Activated CD4-positive, CD25-positive, alpha-beta regulatory T cell (primary cell): ENCODE measurements at regions not wholly inside any gene's neighbourhood (a gene's known extent, or its start where the extent isn't known, plus 50 kb on each side); places are given as distances from the start of the nearest gene placed in this dataset.

Experiments used
- DNase-seq, 4 experiments: peaks; one replicate each; lab custom pipeline; 2025; lab: John Stamatoyannopoulos, UW

DNA sequence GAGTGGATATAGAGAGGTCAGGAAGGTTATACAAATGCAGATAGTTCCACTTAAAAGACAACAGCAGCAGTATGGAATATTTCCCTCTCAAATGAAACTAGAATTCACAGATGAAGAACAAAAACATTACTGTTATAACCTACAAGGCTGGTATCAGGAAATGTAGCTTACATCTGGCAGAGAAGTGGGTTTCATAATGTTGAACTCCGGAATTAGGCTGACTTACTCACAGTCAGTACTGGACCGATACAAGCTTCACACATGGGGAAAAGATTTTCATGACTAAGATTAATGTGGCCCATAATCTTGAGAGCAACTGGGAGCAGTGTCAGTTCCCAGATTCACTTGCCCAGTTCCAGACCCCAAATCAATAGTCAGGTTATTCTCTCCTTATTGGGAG is 353.9 kb downstream of the DUSP6 start:
- no peak for DNase-seq

DNA sequence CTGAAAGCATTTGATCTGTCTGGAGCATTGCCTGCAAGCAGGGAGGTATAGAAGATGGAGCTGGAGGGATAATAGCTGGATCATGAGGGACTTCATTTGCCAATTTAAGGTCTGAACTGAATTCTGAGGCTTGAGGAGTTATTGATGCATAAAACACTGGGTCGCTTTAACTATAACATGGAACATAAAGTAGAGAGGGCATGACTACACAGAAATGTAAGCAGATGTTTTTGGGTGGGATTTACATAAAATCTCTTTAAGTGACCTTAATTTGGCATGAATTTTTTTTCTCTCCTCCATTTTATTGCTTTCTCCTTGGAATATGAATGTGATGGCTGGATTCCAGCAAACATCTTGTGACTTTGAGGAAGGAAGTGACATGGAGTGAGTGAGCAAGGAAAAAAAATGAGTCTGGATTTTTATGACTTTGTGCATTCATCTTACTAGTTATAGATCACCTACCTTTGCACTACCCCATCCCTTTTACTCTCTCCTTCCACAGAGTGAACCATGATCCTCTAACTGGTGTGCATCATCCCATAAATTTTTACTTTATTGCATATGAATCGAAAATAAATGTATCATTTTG is 356.0 kb downstream of the DUSP6 start:
- no peak for DNase-seq

GRCh38 chr12:88994971-88995370 is 357.3 kb downstream of the DUSP6 start:
- DNase-seq: no peak

GRCh38 chr12:88994537-88994936 is 357.8 kb downstream of the DUSP6 start:
- DNase-seq: no peak

- no peak for DNase-seq
These were observed 358.6 kb downstream of the DUSP6 start for GRCh38 chr12:88993651-88994050.

DNA sequence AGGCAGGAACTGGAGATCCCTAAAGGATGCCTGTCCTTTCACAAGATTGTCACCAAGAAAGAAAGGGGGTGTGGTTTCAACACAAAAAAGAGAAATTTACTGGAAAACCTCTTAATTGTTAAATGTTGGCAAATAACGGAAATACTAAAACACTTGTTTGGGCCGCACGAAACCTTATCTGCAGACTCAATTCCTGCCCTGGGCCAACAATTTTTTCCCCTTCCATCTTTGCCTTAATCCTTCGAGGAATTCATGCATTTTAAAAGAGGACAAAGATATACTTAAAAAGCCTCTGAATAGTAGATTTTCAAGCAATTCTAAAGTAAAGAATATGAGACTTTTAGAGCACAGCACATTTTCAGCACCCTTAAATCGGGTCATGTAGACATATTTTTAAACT is 366.2 kb downstream of the DUSP6 start:
- no peak for DNase-seq

DNA sequence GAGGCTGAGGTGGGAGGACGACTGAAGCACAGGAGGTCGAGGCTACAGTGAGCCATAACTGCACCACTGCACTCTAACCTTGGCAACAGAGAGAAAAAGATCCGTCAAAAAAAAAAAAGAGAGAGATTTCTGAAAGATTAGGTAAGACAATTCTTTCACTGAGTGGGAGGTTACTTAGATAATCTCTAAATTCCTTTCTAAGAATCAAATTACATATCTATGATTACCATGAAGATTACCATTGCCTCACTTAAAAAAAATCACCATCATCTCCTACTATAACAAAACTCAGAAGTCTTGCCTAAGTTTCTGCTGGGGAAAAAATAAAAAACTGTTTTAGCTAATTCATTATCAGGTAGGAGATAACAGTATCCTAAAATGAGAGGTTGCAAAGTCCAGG is 366.7 kb downstream of the DUSP6 start:
- DNase-seq: no peak

DNA sequence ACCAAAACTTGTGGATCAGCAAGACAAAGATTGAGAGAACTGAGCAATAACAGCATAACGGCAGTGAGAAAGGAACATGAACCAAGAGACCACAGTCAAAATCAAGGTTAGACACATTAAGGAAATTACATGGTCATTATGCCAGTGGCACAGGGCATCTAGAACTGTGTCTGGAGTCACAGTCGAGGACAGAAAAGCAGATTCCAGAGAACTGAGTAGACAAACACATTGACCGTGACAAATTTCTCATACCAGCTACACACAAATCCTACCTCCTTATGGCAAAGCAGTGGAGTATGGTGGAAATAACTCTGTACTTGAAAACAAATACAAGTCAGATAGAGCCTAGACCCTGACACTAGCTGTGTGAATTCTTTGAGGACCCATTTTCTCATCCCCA is 367.3 kb downstream of the DUSP6 start:
- DNase-seq: no peak

DNA sequence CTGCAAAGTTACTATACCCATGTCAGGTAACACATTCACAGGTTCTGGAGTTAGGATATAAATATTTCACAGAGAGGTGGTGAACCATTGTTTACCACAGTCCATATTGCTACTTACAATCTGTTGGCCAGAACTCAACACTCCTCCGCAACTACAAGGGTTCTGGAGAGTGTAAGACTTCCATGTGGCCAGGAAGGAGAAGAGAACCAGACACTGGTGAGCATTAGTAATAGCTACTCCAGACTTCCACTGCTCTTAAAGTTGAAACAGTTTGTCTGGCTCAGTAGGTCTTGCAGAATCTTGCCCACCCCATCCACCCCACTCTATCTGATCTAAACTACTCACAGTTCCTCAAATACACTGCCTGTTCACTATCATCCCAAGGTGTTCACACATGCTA is 369.6 kb downstream of the DUSP6 start:
- DNase-seq: no peak

DNA sequence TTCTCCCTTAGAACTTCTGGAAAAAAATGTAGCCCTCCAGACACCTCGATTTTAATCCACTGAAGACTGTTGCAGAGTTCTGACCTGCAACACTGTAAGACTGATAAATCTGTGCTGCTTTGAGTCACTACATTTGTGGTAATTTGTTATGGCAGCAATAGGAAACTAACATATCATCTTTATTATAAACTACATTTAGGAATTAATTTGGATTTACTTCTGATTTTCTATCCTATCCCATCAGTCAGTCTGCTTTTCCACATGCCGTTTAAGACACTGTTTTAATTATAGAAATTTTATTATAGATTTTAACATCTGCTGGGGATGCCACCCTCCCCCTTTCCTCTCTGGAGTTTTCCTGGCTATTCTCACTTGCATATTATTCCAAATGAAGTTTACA is 375.2 kb downstream of the DUSP6 start:
- no peak for DNase-seq

GRCh38 chr12:88973998-88974397 is 378.3 kb downstream of the DUSP6 start:
- DNase-seq: no peak

DNA sequence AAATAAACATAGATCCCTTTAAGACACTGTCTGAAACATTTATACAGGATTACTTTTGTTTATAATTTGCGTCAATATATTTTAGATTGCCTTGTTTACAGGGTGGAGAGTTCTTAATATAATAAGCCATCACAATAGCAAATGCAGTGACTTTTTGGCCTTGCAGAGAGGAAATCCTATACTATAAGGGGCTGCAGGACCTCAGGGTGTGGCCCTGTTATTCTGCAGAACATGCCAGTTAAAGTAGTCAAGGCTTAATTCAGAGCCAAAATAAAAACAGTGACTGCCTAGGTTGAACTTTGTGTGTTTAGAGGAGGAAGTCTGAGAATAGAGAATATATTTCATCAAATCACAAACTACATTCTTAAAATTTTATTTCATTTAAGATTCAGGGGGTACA is 381.6 kb downstream of the DUSP6 start:
- no peak for DNase-seq

GRCh38 chr12:88969127-88969526 is 383.2 kb downstream of the DUSP6 start:
- DNase-seq: no peak

- DNase-seq: no peak
These were observed 380.1 kb upstream of the KITLG start for GRCh38 chr12:88960213-88960878.

- no peak for DNase-seq
These were observed 378.7 kb upstream of the KITLG start for GRCh38 chr12:88958946-88959345.

- no peak for DNase-seq
These were observed 377.9 kb upstream of the KITLG start for GRCh38 chr12:88958153-88958552.

GRCh38 chr12:88957358-88957757 is 377.1 kb upstream of the KITLG start:
- DNase-seq: no peak

- DNase-seq: no peak
These were observed 375.3 kb upstream of the KITLG start for GRCh38 chr12:88955531-88955930.

DNA sequence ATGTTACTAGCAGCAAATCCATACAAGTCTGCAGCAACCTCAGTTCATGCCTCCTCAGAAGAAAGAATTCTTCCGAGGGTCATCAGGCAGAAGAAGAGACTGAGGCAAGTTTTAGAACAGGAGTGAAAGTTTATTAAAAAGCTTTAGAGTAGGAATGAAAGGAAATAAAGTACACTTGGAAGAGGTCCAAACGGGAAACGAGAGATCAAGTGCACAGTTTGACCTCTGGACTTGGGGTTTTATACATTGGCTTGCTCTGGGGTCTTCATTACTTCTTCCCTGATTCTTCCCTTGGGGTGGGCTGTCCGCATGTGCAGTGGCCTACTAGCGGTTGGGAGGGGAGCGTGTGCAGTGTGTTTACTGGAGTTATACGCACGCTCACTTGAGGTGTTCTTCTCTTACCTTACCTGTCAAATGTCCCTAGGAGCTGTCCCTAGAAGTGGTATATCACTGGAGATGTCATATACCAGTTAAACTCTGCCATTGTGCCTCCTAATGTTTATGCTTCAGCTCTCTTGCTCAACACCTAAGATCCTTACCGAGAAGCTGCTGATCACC is 372.8 kb upstream of the KITLG start:
- no peak for DNase-seq

GRCh38 chr12:88952562-88952942 is 372.3 kb upstream of the KITLG start:
- no peak for DNase-seq

- no peak for DNase-seq
These were observed 371.7 kb upstream of the KITLG start for GRCh38 chr12:88951860-88952561.

GRCh38 chr12:88951177-88951576 is 370.9 kb upstream of the KITLG start:
- DNase-seq: no peak

- no peak for DNase-seq
These were observed 367.3 kb upstream of the KITLG start for GRCh38 chr12:88947486-88948043.
